ENCODE measurements at regions not wholly inside any gene's neighbourhood (a gene's known extent, or its start where the extent isn't known, plus 50 kb on each side); places are given as distances from the start of the nearest gene placed in this dataset.

- DNase-seq = no peak
These were observed 598.1 kb upstream of the ADGRL4 start for GRCh38 chr1:79604490-79605198.

GRCh38 chr1:79603843-79604242 lies 597.3 kb upstream of the ADGRL4 start:
- DNase-seq = no peak

GRCh38 chr1:79599257-79599656 lies 592.7 kb upstream of the ADGRL4 start:
- DNase-seq = no peak

DNA sequence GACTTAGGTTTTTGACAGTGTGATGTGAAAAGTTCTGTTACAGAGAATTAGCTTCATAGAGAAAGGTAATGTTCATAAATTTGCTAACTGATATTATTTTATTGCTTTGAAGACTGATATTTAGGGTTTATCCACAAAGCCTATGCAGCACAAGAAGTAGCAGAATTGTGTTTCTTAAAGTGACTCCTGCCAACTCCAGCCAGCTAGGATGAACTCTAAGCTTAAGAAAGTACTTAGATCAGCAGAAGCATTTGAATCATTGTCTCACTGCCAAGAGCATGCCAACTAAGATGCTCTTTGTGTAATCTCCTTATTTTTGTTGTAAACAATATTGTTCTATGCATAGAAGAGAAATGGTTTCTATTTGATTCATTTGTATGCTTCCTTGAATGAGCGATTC lies 589.4 kb upstream of the ADGRL4 start:
- no peak for DNase-seq

DNA sequence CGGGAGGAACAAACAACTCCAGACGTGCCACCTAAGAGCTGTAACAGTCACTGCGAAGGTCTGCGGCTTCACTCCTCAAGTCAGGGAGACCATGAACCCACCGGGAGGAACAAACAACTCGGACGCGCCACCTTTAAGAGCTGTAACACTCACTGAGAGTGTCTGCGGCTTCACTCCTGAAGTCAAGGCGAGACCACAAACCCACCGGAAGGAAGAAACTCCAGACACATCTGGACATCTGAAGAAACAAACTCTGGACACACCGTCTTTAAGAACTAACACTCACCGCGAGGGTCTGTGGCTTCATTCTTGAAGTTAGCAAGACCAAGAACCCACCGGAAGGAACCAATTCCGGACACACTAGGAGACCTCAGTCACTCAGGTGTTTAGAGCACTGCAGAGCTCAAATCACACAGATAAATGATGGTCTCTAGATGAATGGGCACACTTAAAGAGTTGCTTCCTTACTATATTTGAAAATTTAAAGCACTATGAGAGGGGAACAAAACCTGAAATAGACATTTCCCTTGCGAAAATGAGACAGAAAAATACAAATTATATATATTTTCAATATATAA lies 587.7 kb upstream of the ADGRL4 start:
- no peak for DNase-seq

DNA sequence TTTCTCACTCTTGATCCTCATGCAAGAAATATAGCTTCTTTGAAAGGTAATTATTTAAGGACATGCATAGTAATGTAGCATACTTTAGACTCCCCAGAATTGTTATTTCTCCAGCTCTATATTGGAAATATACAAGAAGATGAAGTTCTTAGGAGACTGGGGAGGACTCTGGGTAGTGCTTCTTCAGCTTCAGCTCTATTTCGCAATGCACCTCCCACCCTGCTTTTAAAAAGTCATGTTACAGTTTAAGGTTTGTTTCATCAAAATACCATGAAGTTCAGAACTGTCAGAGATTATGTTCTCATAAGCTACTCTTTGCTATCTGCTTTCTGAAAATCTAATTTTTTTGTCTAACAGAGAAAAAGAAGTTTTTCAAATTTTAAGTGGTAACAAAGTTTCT lies 586.2 kb upstream of the ADGRL4 start:
- no peak for DNase-seq

DNA sequence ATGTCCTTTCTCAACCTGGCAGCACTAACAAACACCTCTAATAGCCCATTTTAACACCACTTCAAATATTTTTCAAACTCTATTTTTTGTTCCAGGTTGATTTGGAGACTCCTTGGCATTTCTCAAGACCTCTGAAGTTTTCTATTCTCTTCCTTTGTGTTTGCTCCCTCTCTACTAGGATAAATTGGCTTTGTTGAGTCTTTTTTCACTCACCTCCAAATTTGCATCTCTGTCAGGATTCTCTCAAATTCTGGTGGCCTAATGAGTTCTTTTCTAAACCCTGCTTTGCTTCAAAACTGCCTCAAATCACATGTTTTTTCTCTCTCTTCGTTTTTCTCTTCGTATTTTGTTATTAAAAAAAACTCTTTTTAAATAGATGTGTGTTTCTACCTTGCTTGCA lies 582.2 kb upstream of the ADGRL4 start:
- DNase-seq = no peak

GRCh38 chr1:79587229-79587628 lies 580.7 kb upstream of the ADGRL4 start:
- DNase-seq = no peak

GRCh38 chr1:79585801-79586200 lies 579.3 kb upstream of the ADGRL4 start:
- no peak for DNase-seq

DNA sequence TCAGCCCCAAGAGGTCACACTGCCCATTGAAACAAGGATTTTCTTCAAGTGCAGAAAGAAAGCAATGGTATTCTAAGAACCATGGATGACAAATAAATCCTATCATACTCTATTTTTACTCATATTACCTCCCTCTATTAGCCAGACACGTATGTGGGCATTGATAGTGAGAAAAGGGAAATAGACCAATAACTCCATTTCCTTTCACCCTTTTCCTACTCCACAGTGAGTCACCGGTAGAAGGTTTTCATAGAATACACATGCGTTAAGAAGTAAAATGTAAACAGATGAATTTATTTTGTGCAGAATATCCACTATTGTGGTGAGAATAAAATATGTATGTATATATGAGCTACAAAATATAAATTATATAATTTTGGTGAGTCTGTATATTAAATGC lies 568.9 kb upstream of the ADGRL4 start:
- DNase-seq = no peak

DNA sequence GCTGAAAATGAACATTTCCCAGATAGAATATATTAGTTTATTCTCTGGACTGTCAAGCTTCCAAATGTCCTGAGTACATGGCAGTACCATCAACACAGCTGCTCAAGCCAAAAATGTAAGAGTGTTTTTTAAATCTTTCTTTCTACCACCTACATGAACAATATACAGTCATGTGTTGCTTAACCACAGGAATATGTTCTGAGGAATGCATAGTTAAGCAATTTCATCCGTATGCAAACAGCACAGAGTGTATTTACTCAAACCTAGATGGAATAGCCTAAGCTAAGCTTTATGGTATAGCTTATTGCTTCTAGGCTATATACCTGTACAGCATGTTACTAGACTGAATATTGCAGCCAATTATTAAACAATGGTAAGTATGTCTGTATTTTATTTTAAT lies 561.9 kb upstream of the ADGRL4 start:
- no peak for DNase-seq

DNA sequence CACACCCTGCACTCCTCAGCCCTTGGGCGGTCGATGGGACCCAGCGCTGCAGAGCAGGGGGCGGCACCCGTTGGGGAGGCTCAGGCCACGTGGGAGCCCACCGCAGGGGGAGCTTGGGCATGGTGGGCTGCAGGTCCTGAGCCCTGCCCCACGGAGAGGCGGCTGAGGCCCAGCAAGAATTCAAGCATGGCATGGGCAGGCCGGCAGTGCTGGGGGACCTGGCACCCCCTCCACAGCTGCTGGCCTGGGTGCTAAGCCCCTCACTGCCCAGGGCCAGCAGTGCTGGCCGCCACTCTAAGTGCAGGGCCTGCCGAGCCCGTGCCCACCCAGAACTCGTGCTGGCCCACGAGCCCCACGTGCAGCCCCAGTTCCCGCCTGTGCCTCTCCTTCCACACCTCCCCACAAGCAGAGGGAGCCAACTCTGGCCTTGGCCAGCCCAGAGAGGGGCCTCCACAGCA lies 555.0 kb upstream of the ADGRL4 start:
- DNase-seq = no peak

GRCh38 chr1:79556189-79556588 lies 549.7 kb upstream of the ADGRL4 start:
- DNase-seq = no peak

- no peak for DNase-seq
These were observed 548.2 kb upstream of the ADGRL4 start for GRCh38 chr1:79554688-79555087.

DNA sequence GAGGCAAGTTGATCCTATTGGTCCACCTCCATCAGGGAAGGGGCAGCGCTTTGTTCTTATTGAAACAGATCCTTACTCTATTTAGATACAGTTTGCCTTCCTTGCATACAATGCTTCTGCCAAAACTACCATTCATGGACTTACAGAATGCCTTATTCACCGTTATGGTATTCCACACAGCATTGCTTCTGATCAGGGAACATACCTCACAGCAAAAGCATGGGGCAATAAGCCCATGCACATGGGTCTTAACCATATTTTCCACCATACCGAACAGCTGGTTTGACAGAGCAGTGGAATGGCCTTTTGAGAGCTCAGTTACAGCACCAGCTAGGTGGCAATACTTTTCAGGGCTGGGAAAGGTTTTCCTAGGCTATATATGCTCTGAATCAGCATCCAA lies 544.8 kb upstream of the ADGRL4 start:
- DNase-seq = no peak

DNA sequence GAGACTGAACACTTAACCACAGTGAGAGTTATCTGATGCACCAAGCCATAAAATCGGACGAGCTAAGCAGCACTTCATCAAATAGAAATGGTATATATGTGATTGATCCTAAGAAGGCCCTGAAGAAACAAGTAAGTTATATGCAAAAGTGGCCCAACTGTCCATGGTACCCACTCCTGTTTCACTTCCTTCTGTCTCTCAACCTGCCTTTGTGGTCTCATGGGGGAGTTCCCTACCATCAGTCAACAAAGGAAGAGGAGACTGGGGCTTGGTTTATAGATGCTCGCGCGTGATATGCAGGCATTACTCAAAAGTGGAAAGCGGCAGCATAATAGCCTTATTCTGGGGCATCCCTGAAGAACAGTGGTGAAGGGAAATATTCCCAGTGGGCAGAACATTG lies 543.9 kb upstream of the ADGRL4 start:
- no peak for DNase-seq

GRCh38 chr1:79549201-79549600 lies 542.7 kb upstream of the ADGRL4 start:
- DNase-seq = no peak

- DNase-seq = no peak
These were observed 541.0 kb upstream of the ADGRL4 start for GRCh38 chr1:79547514-79547913.

DNA sequence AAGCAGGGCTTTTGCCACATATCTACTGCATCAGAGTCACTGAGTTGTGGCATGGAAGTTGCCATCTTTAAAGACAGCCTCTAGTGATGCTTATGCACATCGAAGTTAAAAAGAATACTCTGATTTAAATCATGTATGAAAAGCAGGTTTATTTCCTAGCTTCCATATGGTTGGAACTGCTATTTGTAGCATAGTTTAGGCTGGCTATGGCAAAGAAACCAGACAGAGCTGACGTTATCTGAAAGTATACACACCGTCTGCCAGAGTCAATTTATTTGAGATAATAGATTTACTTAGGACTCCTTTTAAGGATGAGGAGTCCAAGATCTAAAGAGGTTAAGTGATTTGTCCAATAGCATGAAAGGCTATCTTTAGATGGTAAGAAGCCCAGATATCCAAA lies 536.9 kb upstream of the ADGRL4 start:
- no peak for DNase-seq

DNA sequence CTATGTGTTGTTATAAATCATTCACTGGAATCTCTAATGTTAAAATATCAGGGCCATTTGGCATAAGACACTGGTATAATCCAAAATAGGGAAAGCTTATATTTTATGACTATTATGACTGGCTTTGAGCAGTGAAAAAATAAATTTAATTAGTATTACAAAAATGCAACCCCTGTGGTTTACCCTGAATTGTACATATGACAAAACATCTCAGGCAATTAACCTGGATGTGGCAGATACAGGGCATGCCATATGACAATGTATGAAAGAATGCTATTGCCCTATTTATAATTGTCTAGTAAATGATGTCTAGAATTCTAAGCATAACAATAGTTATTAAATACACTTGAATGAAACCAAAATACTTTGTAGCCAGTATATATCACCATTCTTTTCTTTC lies 532.5 kb upstream of the ADGRL4 start:
- DNase-seq = no peak

- DNase-seq = no peak
These were observed 526.0 kb upstream of the ADGRL4 start for GRCh38 chr1:79532555-79532954.

DNA sequence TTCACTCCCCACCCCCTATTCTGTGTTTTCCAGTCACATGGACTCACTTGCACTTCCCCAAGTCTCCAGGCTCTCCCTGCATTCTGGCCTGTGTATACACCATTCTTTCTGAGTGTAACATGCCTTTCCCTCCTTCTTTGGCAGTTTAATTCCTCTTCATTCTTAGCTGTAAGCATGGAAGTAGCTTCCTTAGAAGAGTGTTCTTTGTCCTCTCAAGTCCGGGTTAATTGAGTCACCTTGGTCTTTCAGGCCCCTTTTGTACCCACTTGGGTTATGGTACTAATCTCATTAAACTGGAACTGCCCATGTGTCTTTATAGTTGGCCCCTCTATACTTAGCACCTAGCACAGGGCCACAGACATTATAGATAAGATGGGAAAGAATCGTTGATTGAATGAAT lies 525.3 kb upstream of the ADGRL4 start:
- DNase-seq = no peak

DNA sequence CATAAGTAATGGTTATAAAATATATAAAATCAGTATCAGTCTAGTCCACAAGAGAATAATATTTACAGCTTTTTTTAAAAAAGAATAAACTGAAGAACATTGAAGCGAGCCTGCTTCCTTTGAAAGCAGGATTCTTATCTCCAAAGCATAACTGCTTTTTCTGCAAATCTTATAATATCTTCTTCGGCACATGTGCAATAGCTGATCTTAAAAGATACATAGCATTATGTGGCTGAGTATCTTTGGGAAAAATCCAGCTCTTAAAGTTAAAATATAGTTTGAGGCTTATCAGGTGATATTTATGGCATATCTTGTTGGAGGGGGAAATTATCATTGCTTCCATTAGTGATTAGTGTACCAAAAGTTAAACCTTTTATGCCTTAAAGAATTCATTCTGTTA lies 523.9 kb upstream of the ADGRL4 start:
- no peak for DNase-seq

GRCh38 chr1:79530055-79530454 lies 523.5 kb upstream of the ADGRL4 start:
- DNase-seq = no peak

DNA sequence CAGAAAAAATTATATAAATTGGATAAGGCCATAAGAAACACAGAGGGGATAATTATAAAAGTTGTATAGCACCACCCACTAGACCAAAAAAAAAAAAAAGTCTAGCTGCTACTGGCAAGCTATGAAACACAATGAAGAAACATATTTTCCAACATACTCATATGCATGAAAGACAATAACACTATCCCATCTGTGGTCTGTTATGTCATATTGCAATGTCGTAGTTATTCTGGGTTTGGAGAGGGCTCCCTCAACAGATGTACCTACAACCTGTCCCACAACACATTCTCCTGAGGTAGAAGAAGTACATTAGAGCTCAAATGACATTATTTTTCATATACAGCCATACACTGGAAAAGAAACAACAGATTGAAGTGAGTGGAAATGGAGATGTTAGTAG lies 517.6 kb upstream of the ADGRL4 start:
- DNase-seq = no peak

Measured in hematopoietic multipotent progenitor cell treated with erythropoietin and hydrocortisone succinate and interleukin-3 and kit ligand, for 6 days (in vitro differentiated cells).